ENCODE measurements at regions not wholly inside any gene's neighbourhood (a gene's known extent, or its start where the extent isn't known, plus 50 kb on each side); places are given as distances from the start of the nearest gene placed in this dataset.

- TF ChIP-seq, protein P1, sequence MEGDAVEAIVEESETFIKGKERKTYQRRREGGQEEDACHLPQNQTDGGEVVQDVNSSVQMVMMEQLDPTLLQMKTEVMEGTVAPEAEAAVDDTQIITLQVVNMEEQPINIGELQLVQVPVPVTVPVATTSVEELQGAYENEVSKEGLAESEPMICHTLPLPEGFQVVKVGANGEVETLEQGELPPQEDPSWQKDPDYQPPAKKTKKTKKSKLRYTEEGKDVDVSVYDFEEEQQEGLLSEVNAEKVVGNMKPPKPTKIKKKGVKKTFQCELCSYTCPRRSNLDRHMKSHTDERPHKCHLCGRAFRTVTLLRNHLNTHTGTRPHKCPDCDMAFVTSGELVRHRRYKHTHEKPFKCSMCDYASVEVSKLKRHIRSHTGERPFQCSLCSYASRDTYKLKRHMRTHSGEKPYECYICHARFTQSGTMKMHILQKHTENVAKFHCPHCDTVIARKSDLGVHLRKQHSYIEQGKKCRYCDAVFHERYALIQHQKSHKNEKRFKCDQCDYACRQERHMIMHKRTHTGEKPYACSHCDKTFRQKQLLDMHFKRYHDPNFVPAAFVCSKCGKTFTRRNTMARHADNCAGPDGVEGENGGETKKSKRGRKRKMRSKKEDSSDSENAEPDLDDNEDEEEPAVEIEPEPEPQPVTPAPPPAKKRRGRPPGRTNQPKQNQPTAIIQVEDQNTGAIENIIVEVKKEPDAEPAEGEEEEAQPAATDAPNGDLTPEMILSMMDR (IDR thresholded peaks at IDR 0.05): no peak
- no peak for TF ChIP-seq POLR2A (IDR thresholded peaks at IDR 0.05)
Measured at GRCh38 chr11:93959663-93960062, 61.5 kb upstream of the HEPHL1 start.

Data from esophagus squamous epithelium (tissue), 4 donors.